GM13977 (cell line): ENCODE measurements at regions not wholly inside any gene's neighbourhood (a gene's known extent, or its start where the extent isn't known, plus 50 kb on each side); places are given as distances from the start of the nearest gene placed in this dataset.

ENCODE experiments used
- DNase-seq: peaks from one replicate; pipeline ENCODE4 v3.0.0; 2012; ENCODE audit warnings: low spot score
- in situ Hi-C: fragments of 300-500 bp; cut with MboI; formaldehyde crosslinking; loops from one replicate; pipeline ENCODE4 v1.12.0; 2022; ENCODE audit warnings: low sequenced_read_pairs, low pct_unique_long_range_greater_than_20kb, mixed read lengths, inconsistent platforms; ENCODE audit not compliant: unreplicated experiment
- TF ChIP-seq, protein P1 (sequence below): IDR thresholded peaks from 2 replicates; pipeline ENCODE4 v1.5.1; 2012; ENCODE audit warnings: mild to moderate bottlenecking, control low read depth; ENCODE audit not compliant: insufficient read depth; ENCODE audit errors: extremely low read depth, missing control alignments

DNA sequence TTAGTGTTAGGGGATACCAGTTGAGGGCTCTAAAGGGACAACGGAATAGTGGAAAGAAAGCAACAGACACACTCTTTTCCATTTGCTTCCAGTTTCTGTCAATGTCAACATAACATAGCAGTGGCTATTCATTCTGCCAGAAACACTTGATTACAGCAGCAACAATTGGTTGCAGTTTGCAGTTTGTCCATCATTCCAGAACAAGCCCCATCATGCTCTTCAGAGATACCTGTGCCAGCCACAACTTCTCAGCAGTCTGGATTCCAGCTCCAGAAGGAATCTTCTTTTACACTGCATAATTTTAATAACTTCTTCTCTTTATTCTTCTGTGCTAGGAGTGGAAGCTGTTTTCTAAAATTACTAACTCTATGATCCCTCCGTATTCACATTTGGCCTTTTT is 1521.4 kb downstream of the PLA2G4A start:
- TF ChIP-seq, protein P1, sequence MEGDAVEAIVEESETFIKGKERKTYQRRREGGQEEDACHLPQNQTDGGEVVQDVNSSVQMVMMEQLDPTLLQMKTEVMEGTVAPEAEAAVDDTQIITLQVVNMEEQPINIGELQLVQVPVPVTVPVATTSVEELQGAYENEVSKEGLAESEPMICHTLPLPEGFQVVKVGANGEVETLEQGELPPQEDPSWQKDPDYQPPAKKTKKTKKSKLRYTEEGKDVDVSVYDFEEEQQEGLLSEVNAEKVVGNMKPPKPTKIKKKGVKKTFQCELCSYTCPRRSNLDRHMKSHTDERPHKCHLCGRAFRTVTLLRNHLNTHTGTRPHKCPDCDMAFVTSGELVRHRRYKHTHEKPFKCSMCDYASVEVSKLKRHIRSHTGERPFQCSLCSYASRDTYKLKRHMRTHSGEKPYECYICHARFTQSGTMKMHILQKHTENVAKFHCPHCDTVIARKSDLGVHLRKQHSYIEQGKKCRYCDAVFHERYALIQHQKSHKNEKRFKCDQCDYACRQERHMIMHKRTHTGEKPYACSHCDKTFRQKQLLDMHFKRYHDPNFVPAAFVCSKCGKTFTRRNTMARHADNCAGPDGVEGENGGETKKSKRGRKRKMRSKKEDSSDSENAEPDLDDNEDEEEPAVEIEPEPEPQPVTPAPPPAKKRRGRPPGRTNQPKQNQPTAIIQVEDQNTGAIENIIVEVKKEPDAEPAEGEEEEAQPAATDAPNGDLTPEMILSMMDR: no peak
- DNase-seq: no peak
- in situ Hi-C loops: no loop called here

GRCh38 chr1:188355082-188355481 is 1526.3 kb downstream of the PLA2G4A start:
- DNase-seq: no peak
- TF ChIP-seq, protein P1: no peak
- in situ Hi-C loops: no loop called here

DNA sequence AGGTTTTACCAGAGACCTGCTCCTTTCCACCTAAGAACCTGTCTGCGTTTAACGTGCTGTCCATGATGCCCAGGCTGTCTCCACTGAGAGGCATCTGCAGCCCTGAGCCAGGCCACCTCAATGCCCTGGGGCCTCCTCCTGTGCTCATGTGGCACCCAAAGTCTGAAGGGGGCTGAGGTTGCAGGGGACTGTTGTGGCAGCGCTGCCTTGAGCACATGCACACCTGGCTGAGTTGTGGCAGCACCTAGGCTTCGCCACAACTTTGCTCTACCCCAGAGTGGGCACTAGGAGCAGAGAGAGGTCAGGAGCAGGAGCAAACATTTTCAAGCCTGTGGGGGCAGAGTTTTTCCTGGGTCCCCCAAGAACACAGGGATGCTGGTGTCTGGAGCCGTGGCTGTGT is 1527.1 kb downstream of the PLA2G4A start:
- TF ChIP-seq, protein P1: no peak
- DNase-seq: no peak
- in situ Hi-C loops: no loop called here

DNA sequence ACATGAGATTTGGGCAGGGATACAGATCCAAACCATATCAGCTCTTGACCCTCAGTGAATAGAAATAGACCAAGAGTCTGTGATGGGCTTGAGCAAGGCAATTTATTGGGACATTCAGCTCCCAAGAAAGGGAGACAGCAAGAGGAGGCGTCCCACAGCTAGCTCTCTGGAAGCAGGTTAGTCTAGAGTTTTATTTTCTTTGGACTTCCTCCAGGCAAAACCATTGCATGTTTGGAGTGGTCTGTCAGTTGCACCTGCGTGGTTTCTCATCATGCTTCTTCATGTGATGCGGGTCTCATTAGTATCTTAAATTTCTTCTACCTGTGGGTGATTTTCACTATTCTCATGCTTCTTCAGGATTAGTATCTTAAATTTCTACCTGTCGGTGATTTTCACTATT is 1530.6 kb downstream of the PLA2G4A start:
- TF ChIP-seq, protein P1: no peak
- in situ Hi-C loops: no loop called here

GRCh38 chr1:188363943-188364342 is 1535.2 kb downstream of the PLA2G4A start:
- TF ChIP-seq, protein P1: no peak
- no peak for DNase-seq
- in situ Hi-C loops: no loop called here

More for the DNA sequence above, 1530.6 kb downstream of the PLA2G4A start:
- no peak for DNase-seq

DNA sequence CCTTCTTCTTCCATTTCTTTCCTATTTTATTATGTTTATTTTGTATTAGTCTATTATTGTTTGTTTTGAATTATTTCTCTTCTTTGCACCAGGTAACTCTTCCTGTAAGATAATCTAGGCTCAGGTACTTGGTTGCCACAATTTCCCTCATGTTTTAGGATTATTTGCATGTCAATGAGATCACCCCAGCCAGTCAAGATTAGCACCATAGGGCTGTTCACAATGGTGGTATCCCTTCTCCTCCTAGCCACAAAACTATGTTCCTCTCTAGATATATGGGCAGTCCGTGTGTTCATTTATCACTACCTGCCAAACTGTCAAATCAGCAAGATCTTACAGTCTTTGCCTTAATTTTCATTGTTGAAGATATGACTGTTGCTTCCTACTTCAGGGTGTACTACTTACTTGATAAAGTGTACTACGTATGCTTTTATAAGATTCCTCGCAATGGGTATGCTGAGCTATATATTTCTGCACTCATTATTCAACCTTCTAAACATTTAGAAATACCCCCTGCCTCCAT is 1536.2 kb downstream of the PLA2G4A start:
- in situ Hi-C loops: no loop called here
- TF ChIP-seq, protein P1: no peak
- DNase-seq: no peak

GRCh38 chr1:188365874-188366273 is 1537.1 kb downstream of the PLA2G4A start:
- TF ChIP-seq, protein P1: no peak
- in situ Hi-C loops: no loop called here
- DNase-seq: no peak
